Sigmoid colon (tissue), 4 donors: ENCODE measurements at regions not wholly inside any gene's neighbourhood (a gene's known extent, or its start where the extent isn't known, plus 50 kb on each side); places are given as distances from the start of the nearest gene placed in this dataset.

Experiments
- CTCF ChIP-seq, 4 experiments: fragments of 450-650 bp in 3 of 4; fragments of 200-600 bp in 1 of 4; IDR thresholded peaks; one replicate each; pipeline ENCODE4 v1.5.1; 2016 to 2019; ENCODE audit warnings: antibody characterized with exemption in 4 of 4, mild to moderate bottlenecking in 3 of 4, moderate library complexity in 2 of 4
- EP300 ChIP-seq, 4 donors: sonication (generic); formaldehyde crosslinking; IDR thresholded peaks; one replicate each; pipeline ENCODE4 v1.6.1; 2017; ENCODE audit warnings: antibody characterized with exemption in 4 of 4
- POLR2AphosphoS5 ChIP-seq, 4 donors: sonication (generic); formaldehyde crosslinking; IDR thresholded peaks; one replicate each; pipeline ENCODE4 v1.6.1; 2017; ENCODE audit warnings: antibody characterized with exemption in 4 of 4

- TF ChIP-seq POLR2AphosphoS5 (IDR thresholded peaks at IDR 0.05) (no peak), CTCF (IDR thresholded peaks at IDR 0.05) (no peak), EP300 (IDR thresholded peaks at IDR 0.05) (no peak)
Measured at GRCh38 chr18:30675072-30675471, 367.5 kb downstream of the DSC3 start.
